HG03095 (cell line): ENCODE measurements at regions not wholly inside any gene's neighbourhood (a gene's known extent, or its start where the extent isn't known, plus 50 kb on each side); places are given as distances from the start of the nearest gene placed in this dataset.

Experiments
- ATAC-seq: cut with Tn5 transposase; IDR thresholded peaks from one replicate; pipeline ENCODE4 v1.9.1; 2021; ENCODE audit warnings: moderate library complexity; ENCODE audit not compliant: unreplicated experiment

DNA sequence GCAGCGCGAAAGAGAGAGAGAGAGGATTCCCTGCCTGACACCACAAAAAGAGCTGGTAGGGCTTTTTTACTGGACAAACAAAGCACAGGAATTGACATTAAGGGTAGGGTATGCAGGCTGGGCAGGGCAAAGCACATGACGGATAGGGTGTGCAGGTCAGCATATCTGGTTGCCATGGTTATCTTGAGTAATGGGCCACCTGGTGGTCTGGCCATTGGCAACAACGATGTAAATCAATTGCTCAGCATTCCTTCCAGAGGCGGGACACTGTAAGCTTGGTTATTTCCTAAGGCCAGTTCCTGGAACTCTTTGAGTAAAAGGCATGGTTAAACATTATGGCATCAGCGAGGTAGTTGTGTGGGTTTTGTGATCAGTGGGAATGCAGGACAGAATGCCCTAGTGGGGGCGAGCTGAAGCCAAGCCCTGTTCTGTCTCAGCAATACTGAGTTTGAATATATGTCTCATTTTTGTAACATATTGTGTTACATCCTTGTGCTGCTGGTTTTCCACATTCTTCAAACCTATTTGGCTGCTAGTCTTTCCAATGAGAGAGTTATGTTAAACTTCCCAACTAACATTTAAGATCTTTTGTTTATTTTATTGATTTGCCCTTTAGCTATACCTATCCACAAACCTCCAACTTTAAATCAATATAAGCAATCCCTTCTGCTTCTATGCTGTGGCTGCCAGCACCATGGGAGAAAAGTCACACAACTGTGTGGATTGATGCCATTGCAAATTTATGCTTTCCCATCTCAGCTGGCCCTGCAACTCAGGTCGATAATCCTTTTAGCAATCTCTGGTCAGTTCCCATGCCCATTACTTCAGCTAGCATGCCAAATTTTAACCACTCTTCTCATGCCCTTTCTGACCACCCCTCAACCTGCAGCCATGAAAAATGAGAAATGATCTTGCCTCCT lies 396.7 kb upstream of the PDE3A start:
- no peak for ATAC-seq

DNA sequence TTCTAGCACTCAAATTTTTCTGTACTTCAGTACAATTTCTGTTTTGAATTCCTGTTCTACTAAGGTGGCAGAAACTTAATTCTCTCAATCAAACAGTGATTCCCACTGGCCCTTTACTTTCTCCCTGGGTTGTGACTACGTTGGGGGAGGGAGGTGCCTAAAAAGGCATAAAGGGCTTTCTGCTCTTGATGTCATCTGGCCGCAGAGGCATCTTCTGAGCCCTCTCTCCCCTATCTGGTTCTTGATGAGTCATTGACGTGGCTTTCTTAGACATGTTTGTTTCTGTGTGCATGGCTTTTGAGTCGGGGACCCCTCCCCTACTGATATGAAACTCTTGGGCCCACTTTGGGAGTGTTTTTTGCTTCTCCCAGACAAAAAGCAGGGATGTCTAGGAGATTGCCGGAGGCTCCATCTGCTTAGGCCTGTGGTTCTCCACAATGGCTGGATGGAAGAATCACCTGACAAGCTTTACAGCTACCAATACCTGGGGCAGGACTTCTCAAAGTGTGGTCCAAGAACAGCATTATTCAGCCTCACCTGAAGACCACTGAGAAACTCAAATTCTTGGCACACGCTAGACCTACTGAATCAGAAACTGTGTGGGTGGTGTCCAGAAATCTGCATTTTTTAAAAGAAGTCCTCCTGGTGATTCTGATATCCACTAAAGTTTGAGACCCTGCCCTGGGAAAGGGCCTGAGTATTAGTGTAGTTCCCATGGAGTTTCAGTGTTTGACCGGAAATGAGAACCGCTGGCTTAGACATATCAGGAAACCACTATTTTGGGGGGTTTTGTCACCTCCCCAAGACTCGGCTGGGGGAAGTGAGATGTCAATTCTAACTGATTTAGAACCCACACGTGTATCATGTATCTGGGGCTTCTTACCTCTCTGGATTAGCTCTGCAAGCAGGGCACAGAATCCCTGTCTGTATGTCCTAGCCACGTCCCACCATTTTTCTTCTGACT lies 395.7 kb upstream of the PDE3A start:
- ATAC-seq: no peak

DNA sequence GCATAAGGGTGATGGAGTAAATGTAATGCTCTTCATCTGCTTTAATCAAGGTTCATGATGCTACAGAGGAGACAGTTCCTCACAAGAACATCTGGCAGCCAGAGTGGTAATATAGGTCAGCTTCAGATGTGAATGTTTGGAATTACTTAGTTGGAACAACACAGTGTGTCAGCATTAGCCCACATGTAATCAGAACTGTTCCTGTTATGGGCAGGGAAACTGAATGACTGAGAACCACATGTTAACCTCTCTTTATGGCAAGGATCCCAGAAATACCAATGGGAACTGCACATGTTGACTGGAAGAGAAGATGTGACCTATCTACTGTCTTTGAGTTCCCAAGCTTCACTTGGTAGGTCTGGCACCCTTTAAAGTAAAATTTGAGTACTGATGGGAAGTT lies 390.1 kb upstream of the PDE3A start:
- ATAC-seq: no peak

DNA sequence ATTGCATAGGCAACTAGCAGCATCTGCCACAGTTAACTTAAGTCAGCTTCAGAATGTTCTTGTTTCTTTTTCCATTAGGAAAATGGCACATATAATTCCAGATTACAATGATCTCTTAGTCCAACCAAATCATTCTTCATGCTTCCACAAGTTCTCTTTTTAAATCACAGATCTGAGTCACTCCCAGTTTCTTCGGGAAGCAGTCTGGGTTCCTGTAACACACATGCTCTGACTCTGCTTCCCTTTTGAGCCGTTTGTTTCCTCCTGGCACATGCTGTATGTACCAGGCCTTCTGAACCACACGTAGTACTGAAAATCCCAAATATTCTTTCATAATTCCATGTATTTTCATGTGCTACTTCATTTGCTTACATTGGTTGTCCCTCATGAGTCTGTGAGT lies 388.8 kb upstream of the PDE3A start:
- ATAC-seq: no peak

DNA sequence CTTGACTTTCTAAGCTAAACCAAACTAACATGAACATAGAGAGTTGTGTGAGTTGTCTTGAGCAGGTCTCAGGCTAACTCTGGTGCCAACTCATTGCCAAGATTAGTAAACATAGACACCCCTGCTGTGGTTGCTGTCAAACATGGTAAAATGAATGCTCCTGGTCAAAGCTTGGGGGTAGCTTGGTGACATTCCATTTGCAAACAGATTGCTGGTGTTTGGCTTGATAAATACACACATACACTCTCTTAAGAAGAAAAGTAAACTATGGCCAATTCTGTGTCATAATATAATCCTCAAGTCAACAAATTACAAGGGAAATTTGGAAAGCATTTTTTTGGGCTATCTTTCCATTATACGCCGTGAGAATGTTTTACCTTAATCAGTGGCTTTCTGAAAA lies 386.4 kb upstream of the PDE3A start:
- ATAC-seq: no peak

DNA sequence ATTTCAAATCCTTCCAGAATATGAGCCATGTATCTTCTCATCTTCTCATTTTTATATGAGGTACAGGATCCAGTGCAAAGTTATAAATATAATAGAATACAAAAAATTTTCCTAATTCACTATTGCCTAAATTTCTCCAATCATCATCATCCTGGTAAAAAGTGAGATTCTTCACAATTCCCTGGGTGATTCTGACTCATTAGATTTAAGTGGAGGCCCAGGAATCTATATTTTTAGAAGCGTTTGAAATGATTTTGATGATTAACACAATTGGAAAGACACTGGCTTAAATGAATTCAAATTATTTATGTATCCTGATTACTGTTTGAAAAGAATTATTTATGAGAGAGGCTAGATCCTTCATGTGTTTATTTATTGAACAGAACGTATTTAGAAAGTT lies 380.3 kb upstream of the PDE3A start:
- no peak for ATAC-seq

DNA sequence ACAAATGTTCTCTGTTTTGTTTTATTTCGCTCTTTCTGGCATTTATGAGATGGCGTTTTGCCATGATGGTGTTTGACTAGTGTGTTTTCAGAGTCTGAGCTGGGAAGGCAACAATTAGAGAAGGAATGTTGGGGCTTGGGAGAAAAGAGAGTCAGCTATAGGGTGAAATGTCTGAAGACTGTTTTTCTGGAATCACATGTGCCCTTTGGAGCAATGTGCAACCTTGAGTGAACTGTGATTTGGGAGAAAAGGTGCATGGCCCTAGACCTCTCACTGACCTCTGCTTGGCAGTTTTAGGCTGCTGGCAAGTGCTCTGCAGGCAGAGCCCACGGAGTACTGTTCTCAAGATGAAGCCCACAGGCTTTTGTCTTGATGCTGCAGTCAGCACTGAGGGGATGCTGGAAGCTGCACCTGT lies 379.9 kb upstream of the PDE3A start:
- no peak for ATAC-seq

DNA sequence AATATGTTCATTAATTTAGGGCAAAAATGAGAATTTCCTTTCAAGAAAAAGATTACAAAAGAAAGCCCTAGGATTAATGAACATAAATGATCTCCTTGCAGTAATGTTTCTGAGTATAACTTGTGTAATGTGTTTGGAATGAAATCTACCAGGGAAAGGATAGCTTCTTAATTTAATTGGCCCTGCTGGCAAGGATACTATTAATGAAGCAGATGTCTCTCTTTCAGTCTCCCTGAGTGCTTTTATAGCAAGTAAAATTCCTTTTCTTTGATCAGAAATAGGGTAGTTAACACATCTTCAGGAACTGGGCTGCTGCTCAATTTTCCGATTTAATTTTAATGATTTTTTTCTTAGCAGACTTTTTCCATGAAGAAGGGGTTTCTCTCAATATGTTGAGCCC lies 379.4 kb upstream of the PDE3A start:
- ATAC-seq: no peak

DNA sequence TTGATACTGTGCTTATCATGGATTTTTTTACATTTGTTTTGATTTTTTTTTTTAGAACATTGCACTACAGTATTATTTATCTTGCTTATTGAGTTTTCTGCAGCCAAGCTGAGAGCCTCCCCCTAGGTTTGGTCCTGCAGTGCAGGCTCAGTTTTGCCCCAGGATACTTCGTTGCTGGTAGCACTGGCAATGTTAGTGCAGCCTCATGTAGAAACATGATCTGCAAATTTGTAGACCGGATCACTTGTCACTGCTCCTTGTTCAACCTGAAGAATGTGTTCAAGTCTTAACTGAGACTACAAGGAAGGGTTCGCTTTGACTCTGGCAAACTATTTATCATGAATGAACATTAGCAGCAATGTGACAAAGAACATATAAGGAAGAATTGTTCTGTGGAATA lies 377.2 kb upstream of the PDE3A start:
- no peak for ATAC-seq

DNA sequence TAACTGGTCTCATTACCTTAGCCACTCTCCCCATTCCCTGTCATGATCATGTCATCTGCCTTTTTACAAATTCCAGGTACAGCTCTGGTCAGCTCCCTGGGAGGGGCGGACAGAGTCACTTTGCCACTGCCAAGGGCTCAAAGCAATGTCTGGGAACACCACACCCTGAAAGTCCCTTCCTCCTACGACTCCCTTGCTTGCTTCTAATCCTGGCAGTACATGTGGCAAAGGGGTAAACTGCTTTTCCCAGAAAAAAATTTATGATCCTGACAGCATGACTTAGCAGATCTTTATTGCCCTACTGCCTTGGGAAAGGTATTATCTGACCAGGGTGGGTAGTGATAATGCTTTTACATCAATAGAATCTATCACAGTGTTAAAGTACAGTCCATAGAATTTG lies 376.0 kb upstream of the PDE3A start:
- ATAC-seq: no peak

DNA sequence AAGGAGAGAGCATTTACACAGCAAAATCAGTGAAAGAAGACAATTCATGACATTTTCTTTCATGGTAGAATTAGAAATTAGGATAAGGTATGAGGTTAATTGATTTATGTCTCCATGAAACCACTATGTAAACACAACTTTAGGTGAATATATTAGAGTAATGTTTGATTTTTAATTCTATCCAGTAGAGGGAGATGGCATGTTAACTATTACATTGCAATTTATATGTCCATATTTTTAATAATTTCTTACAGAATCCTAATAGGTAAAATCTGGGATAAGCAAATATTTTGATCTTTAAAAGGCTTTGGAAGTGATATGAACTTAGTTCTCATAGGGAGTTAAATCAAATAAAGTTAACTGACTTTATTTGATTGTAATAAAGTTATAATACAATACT lies 373.4 kb upstream of the PDE3A start:
- ATAC-seq: no peak

DNA sequence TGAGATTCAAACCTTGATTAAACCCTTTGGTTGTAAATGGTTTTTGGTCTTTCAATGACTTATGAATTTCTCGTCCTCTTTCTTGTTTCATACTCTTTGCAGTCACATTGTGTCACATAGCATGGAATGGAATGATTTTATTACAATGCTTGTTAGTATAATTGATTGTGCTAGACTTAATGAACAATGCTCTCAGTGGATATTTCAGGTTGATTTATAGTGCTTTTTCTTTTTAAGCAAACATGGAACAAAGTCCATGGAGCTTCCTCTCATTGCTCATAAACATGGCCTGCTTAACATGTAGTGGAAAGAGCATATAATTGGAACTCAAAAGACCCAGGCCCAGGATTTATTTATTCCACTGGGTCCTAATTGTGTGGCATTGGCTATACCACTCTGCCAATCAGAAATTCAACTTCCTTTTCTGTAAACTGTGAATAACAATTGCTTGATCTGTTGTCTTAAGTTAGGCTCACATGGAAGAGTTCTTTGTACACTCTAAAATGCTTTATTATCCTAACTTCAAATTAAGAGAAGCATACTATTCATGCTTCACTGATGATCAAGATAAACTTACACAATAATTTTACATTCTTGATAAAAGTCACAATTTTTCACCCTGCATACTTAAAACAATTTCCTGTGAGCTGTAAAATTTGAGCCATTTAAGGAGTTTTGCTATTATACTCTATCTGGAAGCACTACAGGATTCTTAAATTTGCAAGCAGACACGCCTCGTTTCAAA lies 370.5 kb upstream of the PDE3A start:
- no peak for ATAC-seq

DNA sequence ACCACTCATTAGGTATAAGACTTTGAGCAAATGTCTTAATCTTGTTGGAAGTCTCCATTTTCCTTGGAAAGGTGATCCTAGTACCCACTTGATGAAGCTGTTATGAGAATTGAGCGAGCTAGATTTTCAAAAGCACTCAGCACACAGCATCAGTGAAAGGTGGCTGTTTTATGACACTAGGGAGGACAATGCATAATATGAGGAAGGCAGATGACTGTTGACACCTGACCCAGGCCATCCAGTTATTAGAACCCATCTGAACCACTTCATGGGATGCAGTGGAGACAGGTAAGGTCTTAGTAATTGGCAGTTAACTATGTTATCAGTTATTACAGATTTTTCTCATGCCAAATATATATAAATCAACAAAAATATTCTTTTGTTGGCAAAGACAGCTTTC lies 369.9 kb upstream of the PDE3A start:
- ATAC-seq: no peak

DNA sequence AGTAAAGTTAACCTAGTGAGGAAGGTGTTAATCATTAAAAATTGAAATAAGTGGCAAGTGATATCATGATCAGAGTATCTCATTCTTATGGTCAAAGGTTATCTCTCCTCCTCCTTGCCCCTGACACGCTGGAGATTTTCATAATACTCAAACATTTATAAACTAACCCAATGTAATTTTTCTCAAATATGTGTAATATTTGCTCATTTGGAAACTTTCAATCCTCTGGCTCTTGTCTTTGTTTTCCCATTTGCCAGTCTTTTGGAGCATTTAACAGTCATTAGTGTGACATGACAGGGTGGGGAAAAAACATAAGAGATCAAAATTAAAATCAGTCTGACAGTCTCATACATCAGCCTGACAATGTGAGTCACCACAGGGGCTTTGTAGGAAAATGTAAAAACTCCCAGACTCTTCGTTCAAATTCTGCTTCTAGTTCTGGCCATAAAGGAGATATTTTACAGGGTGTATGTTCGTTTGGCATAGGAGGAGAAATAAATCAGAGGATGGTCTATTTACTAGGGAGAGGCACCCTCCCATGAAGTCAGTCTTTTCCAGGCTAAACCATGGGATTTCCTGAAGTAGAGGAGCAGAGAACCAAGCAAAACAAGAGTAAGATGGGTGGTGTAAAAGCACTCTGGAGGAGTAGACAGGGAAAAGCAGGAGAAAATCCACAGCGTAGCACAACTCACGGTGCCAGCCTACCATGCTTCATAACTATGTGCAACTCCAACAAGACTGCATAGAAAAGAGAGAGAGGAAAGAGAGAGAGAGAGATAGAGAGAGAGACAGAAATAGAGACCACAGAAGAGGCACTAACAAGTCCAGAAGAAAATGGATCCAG lies 369.2 kb upstream of the PDE3A start:
- no peak for ATAC-seq

DNA sequence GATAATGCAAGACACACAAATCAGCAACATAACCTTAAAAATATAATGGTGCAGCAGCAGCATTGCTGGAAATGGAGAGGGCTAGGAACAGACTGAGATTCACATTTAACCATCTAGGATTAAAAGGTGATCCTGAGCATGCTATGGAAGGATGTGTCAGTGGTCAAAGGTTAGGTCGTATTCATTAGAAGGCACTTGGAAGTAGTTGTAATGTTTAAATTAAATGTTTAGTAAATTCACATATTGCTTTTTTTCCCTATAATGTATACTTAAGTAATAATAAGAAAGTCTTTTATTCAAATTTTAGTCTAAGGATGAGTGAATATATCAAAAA lies 368.6 kb upstream of the PDE3A start:
- no peak for ATAC-seq

DNA sequence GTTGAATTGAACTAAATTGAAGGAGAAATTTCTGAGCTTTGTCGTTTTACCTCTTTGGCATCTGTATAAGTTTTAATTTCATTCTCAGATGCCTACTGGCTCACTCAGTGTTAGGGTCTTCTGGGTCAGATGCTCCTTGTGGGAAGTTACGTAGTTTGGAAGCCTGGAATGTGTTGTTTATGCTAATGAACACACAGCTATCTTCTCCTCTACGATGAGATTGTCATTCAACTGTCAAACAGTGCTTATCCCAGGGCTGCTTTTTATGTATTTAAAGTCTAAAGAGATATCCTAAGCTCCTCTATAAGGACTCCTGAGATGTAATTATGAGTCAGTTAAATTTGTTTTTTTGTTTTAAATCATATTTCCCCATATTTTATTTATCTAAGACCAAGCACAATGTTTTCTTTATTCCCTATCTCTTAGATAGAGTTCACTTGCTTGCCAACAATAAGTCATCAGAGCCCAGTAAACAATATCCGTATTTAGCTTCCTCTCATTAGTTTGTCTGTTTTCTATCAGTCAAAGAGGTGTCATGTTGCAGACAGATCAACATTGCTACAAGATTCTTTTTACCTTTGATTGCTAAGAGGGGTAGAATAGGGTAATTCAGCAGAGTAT lies 368.0 kb upstream of the PDE3A start:
- no peak for ATAC-seq

DNA sequence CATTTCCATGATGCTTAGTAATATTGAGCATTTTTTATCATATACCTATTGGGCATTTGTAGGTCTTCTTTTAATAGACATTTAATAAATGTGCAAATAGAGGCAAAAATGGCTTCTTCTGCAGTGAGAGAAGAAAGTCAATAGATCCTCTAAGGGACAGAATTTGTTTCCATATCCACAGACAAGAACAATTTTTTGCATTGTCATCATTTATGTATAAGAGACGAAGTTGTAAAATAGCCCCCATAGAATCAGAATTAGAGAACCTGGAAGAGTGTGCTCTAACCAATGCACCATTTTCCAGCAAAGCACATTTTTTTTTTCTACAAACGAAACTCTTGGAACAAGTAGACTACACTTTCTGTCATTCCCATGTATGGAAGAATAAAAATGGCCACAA lies 365.1 kb upstream of the PDE3A start:
- ATAC-seq: no peak

DNA sequence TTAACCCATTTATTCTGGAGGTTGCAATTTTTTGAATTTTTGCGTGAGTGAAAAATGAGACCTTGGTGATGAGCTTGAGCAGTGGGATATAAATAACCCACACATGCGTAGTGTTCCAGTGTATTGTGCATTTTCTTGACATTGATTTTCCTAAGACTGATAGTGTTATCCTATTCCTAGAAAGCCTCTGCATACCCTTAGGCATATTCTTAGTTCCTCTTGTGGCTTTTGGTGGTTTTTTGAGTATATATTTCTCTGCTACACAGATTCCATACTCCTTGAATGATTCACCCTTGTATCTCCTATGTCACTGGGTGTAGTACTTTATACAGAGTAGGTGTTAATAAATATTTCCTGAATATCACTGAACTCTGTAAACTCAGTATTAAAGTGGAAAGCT lies 363.4 kb upstream of the PDE3A start:
- no peak for ATAC-seq

DNA sequence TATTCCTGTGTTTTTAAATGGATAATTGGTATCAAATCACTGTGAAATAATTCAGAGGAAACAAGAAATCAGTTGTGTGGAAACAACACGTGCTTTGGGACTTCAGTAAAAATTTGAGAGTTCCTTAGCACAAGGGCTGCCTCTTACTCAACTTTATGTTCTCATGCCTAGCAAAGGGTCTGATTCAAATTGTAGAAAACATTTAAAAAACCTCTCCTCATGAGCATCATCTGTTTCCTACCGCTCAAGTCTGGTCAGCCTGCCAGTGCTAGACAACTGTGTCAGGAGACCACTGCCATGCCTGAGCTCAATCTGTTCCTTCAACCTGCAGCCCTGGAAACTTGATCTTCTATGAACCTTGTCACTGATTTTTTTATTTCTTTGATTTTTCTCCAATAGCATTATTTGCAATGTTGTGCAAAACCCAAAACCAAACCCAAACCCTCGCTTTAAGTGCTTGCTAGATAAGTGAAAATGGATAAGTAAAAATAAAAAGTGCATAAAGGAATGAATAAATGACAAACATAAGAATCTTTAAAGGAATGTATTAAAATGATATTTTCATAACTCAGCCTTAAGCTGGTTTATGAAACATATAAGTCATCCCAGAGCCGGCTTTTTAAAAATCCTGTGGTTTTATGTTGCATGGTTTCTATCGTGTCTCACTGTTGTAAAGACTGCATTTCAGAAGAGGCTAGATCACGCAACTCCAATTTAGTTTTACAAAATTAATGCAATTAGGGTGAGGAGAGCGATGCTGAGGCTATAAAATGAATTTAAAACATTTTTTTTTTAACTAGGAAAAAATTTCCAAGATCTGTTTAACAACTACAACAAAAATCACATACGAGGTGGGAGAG lies 361.2 kb upstream of the PDE3A start:
- ATAC-seq: no peak
